Adrenal gland (tissue), 5 donors: ENCODE measurements at regions not wholly inside any gene's neighbourhood (a gene's known extent, or its start where the extent isn't known, plus 50 kb on each side); places are given as distances from the start of the nearest gene placed in this dataset.

Source experiments
- CTCF ChIP-seq, 6 experiments: fragments of 450-650 bp in 4 of 6; fragments of 200-600 bp in 2 of 6; sonication (generic) in 1 of 6; IDR thresholded peaks; 1 replicate in 5 of 6; 2 replicates in 1 of 6; pipeline versions ENCODE4 v1.5.1 to v1.8.0; 2016 to 2021; ENCODE audit warnings: antibody characterized with exemption in 6 of 6, mild to moderate bottlenecking in 2 of 6, moderate library complexity in 1 of 6
- POLR2A ChIP-seq, 2 donors: fragments of 450-650 bp; IDR thresholded peaks; one replicate each; pipeline ENCODE4 v1.6.1; 2017; ENCODE audit warnings: antibody characterized with exemption in 2 of 2, mild to moderate bottlenecking in 2 of 2, moderate library complexity in 1 of 2
- donor health status: DM: no; HTN: no; CAD: no.

- no peak for TF ChIP-seq CTCF (IDR thresholded peaks at IDR 0.05)
- no peak for TF ChIP-seq POLR2A (IDR thresholded peaks at IDR 0.05)
Measured at GRCh38 chrX:63918611-63919010, 133.6 kb upstream of the ARHGEF9 start.
